HG02798 (cell line): ENCODE measurements at regions not wholly inside any gene's neighbourhood (a gene's known extent, or its start where the extent isn't known, plus 50 kb on each side); places are given as distances from the start of the nearest gene placed in this dataset.
"Not testable (repeated sequence)": the region's sequence is repeated elsewhere in the genome, so short reads cannot be mapped to it uniquely, and the experiment has no call there.

Source experiments
- ATAC-seq: cut with Tn5 transposase; IDR thresholded peaks from one replicate; pipeline ENCODE4 v1.9.1; 2021; ENCODE audit warnings: mild to moderate bottlenecking; ENCODE audit not compliant: unreplicated experiment, poor library complexity

DNA sequence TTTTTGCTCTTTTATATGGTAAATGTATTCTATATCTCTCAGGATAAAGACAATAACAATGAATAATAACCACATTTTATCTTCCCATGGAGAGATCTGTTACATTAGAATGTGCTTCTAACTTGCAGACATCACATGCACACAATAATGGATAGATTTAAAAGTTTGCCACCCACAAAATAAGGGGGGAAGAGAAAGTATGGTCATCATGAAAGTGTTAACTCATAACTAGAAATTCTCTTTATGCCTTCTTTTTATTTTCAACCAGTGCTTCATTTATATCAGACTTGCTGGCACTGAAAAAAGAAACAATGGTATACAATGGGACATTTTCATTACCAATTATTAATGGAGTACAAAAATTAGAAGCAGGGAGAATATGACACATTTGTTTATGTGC, 470.0 kb downstream of the FAT4 start:
- no peak for ATAC-seq

DNA sequence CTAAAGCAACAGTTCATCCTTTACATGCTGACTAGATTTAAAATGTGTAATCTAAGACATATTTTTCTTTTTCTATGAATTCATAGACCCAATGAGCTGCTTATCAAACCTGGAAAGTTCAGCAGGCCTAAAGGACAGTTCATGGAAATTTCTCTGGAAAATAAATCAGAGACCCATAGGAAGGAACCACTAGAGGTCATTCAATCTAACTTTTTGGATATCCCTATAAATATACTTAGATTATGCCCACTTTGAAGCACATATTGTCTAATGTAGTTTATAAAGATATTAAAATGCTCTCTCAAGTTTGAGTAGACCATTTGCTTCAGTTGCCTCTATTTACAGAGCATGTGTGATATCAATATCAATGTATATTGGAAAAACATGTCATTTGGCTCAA, 473.0 kb downstream of the FAT4 start:
- ATAC-seq = no peak

DNA sequence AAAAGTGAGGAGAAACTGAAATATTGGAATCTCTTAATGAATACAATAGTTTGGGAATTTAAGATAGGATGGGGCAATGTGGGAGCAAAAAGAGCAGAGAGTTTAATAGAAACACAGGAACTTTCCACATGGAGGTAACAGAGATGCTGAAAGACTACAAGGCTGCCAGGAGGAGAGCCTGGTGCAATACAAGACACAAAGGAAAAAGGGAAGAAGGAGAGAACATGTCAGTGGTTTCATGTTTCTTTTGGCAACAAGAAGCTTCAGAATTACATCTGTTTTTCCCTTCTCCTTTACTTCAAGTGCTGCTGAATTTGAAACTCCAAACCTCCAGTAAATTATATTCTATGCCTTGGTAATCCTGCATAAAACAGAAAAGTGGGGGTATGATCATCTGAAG, 474.3 kb downstream of the FAT4 start:
- ATAC-seq = no peak

DNA sequence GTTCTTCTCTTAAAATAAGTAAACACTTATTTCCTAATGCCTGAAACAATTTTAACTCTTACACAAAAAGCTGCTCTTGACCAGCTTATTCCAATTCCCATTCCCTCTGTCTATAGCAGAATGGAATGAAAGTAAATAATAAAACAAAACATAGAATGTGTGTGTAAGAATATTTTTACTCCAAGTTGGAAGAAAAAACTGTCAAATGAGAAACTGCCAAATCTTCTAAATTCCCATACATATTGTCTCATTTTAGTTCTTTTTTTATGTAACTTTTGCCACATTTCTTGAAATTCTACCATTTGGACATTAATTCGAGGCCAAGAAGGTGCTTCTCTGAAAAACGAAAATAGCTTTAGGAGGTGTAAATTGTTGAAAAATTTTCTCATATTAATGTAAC, 477.1 kb downstream of the FAT4 start:
- no peak for ATAC-seq

DNA sequence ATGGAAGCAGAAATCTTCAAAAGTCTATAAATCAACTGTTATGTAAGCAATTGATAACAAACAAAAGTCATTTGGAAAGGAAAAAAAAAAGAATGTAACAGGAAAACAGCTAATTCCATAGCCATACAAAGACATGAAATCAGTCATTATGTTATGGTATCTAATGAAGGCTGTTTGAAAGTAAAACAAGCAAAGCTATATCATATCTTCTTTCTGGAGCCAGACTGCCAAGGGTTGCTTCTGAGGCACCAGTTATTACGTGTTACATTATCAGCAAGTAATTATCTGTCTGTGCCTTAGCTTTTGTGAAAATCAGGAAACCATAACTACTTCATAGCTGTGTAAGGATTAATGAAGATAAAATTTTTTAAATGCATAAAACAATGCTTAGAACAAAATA, 480.2 kb downstream of the FAT4 start:
- no peak for ATAC-seq

DNA sequence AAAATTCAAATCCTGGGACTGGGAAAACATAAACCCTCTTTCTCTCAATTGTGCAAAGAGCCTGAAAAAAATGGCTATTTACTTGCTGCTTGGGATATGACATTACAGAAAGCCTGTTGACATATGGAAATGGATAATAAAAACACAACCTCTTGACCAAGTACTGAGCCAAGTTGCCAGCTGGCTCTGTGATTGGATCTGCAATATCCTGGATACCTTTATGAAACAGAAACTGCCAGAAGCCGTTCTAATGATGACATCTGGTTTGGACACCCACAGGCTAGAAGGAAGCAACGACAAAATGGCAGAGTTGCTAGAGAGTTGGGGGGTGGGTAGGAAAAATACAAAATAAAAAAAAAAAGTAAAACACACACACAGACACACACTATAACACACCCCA, 481.4 kb downstream of the FAT4 start:
- no peak for ATAC-seq

DNA sequence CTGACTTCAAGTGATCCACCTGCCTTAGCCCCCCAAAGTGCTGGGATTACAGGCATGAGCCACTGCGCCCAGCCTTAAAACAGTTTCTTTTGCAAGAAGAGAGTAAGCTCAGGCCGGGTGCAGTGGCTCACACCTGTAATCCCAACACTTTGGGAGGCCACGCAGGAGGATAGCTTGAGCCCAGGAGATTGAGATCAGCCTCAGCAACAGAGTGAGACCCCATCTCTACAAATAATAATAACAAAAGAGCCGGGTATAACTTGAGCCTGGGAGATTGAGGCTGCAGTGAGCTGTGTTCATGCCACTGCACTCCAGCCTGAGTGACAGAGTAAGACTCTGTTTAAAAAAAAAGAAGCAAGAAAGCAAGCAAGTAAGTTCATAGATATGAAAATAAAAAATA, 482.9 kb downstream of the FAT4 start:
- ATAC-seq = not testable (repeated sequence)

DNA sequence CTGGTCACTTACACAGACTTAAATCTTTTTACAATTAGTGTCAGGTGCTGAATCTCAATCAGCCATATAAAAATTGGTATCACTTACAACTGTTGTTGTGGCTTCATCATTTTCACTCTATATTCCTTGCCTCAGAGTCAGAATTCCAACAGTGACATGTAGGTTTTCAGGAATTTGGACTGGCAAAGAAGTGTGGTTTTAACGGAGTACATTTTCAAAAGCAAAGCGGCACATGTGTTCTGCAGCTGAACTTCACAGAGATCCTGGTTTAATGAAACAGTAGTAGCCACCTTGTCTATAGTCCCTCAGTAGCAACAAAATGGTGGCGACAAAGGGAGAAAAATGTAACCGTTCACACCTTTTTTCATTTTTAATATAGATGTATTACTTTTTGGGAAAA, 486.6 kb downstream of the FAT4 start:
- no peak for ATAC-seq

DNA sequence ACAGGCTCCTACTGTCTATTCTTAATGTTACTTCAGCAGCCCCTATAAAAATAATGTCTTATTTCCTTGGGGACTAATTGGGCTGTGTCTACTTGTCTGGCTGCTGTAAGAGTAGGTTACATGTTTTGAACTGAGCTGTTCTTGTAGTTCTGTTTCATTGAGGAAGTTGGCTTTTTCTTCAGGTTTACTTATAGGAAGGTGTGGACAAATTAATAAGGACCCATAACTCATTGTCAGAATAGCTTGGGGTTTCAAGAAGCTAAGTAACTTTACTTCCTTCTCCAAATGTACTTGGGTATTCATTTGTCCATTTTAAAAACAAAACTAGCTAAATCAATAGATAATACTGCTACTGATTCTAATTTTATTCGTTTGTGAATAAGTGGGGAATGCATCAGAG, 487.2 kb downstream of the FAT4 start:
- ATAC-seq = no peak

DNA sequence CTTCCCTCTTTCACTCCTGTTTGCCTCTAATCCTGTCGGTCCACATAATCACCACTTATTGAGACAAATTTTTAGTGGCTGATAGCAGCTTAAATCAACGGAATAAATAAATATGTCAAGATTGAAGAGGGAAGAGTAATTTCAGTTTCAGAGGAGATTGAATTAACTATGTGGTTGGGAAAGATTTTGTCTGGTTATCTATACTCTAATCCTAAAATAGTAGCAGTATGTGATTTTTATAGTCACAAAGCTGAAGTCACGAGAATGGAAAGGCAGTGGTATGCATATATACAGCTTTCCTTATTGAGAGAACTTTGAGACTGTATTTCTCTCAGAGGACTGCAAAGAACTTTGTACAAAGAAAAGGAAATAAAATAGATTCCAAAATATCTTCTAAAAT, 493.3 kb downstream of the FAT4 start:
- no peak for ATAC-seq

DNA sequence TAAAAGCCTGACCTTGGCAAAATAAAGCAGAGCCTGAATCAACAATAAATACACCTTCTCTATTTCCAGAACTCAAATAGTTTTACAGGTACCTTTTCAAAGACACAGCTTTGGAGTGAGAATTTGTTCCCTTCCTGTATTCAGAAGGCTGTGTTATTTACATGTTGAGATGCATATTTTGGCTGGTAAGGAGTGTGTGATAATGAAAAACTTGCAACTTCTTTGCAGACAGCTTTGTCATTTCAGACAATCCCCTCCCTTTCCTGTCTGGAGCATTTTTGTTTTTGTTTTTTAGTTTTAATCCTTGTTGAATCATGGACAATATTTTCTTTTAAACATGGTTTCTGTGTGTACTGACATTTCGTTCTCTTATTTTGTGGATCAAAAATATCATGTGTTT, 493.8 kb downstream of the FAT4 start:
- ATAC-seq = no peak

DNA sequence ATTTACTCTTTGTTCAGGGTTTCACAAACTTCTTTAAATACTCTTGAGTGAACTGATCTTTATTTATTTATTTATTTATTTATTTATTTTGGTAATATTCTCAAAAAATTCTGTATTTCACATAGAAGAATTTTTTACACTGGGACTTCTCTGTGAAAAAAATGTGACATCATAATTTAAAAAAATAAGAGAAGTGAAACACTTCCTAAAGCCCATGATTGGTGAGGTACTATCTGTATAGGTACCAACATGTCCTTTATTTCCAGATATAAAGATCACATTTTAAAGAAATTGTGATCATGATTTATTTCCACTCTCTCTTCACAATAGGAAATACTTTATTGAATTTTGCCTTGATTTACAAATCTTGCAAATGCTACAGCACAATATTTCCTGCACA, 497.1 kb downstream of the FAT4 start:
- ATAC-seq = no peak

DNA sequence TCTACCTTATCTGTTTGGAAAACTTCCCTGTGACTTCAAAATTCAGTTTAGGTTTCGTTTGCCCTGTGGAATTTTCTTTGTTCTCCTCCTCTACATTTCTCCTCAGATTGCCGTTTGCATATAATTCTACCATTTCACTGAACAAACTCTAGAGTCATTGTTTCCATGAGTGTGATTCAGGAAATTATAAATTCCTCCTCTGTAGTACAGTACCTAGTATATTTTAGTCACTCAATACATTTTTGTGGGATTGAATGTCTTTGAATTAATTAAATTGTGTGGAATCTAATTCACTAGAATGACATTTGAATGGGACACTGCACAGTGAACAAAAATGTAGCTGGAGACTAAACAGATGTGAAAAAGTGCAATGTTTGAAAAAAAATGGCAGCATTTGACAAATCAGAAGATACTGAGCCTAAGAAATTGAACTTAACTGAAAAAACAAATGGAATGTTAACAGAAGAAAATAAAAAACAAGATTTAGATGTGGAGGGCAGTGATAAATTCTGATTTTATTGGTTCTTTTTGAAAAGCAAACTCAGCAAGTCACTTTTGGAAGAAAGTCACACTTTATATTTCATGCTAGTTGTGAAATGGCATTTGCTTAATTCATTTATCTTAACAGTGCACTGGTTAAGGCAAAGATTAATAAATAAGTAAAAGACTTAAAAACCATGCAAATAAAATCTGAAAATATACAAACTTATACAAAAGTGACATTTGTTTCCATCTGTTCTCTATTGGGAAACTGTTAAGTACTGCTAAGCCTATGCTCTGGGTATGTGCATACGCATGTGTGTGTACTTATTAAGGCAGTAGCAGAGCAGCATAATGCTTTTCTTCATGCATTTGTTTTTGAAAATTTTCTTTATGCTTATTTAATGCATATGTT, 512.3 kb downstream of the FAT4 start:
- no peak for ATAC-seq

DNA sequence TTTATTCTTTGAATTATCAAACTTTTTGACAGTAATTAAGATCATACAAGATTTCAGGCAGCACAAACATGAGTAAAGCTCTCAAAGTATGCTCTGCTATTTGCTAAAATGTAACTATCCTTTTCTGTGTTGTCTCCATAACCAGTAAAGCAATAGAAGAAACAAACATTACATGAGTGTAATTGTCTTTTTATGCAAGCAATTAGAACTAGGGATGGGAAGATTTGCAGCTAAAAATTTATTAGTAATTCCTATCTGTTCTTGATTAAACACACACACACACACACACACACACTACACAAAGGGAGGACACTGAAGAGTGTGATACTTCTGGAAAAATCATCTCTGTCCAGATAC, 512.9 kb downstream of the FAT4 start:
- no peak for ATAC-seq

DNA sequence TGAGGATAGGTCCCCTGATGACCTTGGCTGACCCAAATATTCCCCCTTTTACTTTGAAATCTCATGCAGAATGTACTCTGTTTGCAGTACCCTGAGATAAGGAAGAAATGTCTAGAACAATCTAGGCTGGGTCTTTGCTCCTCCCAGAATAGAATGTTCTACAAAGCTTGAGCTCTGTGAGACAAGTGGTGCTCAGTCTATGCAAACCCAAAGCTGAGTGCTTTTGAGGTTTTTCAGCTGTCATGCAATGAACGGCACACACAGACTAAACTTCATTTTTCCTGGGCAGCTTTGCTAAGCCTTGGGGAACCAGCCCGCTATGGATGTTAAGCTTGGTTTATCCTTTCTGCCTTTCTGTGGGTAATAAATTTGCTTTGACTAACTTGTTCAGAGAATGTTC, 513.6 kb downstream of the FAT4 start:
- ATAC-seq = no peak

DNA sequence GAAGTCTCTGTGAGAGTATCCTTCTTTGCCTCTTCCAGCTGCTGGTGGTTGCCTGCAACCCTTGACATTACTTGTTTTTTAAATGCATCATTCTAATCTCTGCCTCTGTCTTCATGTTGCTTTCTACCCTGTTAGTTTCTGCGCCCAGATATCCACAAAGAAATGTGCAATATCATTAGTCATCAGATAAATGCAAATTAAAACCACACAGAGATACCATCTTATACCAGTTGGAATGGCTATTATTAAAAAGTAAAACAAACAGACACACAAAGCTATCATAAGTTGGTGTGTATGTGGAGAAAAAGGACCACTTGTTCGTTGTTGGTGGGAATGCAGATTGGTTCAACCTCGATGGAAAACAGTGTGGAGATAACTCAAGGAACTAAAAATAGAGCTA, 517.4 kb downstream of the FAT4 start:
- ATAC-seq = no peak

DNA sequence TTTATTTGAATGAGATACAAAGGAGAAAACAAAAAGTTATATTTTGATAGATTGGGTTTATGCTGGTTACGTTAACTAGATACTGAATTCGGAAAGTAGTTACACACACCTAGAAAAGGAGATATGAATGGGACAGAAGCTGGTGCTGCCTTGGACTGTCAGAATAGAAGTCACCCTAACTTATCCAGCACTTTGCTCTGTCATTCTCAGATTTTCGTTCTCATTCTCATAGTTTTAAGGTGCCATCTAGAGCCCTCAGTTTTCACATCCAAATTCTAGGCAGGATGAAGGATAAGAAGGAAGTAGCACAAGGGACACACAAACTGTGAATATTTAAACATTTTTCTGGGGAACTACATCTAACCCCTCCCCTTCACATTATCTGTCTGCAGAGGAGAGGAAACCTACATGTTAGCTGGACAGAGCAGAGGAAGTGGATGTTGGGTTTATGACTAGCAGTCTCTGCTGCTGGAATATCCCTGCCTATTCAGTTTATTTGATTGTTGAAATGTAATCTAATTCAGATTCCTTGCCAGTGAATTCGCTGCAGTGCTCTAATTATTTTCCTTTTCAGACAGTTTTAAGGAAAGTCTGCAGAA, 521.9 kb downstream of the FAT4 start:
- no peak for ATAC-seq

DNA sequence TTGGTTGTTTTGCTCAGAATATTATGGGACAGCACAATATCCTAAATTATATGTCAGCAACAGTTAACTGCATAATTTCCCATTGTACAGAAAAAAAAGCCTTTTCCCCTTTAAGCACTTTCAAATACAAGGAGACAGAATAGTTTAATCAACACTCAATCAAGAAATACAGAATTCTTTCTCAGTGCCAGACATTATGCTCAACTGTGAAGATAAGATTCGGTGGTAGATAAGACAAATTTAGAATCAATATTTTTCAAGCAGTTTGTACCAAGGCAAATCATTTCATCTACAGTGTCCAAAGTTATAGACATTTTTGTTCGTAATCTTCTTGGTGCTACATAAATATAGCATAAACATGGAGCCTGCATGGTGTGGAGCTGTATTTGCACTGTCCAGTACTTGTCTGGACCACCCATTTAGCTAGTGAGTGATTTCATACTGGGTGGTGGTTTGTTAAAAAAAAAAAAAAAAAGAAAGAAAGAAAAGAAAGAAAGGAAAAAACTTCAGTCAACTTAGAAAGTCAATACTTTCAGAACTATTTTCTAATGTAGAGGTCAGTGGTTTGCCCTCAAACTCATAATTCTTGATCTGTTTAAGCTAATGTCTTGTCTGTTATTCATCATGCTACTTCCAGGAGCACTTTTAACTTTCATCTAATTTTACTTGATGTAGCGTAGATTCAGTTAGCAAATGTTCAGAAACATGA, 522.9 kb downstream of the FAT4 start:
- ATAC-seq = no peak

DNA sequence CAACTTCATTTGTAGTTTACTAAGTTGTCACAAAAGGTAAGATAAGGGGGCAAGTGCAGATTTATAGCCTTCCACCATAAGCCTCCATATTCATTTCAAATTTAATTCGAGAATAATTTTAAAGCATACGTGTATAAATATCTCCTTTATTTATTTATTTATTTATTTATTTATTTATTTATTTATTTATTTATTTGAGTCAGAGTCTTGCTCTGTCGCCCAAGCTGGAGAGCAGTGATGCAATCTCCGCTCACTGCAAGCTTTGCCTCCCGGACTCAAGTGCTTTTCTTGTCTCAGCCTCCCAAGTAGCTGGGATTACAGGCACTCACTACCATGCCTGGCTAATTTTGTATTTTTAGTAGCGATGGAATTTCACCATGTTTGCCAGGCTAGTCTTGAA, 523.4 kb downstream of the FAT4 start:
- ATAC-seq = no peak

DNA sequence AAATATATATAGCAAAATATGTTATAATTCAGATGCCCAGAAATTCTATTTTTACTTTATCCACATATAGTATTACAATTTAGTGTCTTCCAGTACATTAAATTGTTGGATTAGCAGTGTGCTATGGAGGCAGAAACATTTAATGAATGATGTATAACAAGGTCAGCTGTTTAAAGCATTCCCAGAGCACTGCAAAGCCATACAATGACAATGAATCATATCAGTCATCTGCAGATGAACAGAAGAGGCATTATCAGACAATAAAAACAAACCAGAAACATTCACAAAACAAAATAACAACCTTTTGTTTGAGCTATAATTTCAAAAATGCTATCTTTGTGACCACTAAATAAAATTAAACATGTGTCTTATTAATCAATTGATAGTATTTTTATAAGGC, 524.2 kb downstream of the FAT4 start:
- no peak for ATAC-seq

DNA sequence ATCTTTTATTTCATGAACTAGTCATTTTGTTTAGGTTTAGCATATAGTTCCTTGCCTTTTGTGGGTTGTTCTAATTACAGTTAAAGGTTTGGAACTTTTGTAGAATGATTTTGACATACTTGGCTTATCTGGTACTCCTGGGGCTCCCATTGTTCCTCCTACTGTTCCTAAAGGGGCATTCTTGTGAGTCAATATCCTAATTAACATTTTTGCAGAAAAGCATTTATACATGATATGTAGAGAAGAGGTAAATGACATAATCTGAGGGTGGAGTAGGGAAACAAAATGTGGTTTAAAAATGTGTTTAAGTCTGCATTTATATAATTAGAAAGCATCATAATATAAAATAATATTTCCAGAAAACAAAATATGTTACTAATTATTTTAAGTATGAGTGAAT, 529.2 kb downstream of the FAT4 start:
- no peak for ATAC-seq

DNA sequence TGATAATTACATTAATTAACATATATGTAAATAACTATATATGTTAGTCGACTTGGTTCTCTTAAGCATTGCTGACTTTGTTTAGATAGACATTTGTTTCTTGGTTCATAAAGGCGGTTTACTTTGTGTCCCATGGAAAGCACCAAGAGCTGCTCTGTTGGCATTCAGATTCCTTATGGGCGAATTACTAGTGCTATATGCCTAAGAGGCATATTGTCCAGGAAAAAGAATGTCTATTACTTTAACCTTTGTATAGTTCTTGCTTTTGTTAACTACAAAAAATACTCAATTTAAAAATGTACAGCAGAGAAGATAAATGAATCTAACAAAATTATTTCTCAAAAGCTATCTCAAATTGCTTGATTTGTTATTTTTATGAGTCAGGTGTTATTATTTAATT, 532.8 kb downstream of the FAT4 start:
- ATAC-seq = no peak
